H1 (cell line): ENCODE measurements at regions not wholly inside any gene's neighbourhood (a gene's known extent, or its start where the extent isn't known, plus 50 kb on each side); places are given as distances from the start of the nearest gene placed in this dataset.
"Not testable (repeated sequence)": the region's sequence is repeated elsewhere in the genome, so short reads cannot be mapped to it uniquely, and the experiment has no call there.

Source experiments
- CTCF ChIA-PET: fragments of 300-600 bp; sonication (Branson Sonifier 250); formaldehyde crosslinking; loops from one replicate; lab custom pipeline; 2021; ENCODE audit not compliant: partially characterized antibody; lab: Charles Lee
- POLR2A ChIA-PET: fragments of 300-600 bp; sonication (Branson Sonifier 250); formaldehyde crosslinking; loops from one replicate; lab custom pipeline; 2021; ENCODE audit warnings: inconsistent platforms; ENCODE audit not compliant: partially characterized antibody; lab: Charles Lee
- DNase-seq, 2 experiments: peaks; one replicate each; pipeline versions ENCODE4 v3.0.0 to v3.0.0-alpha.2; 2010 to 2022; ENCODE audit warnings: low spot score in 2 of 2, low read depth in 1 of 2, mixed read lengths in 1 of 2
- FAIRE-seq: peaks from 2 replicates; lab custom pipeline; 2011; peaks lifted over from hg19 to GRCh38; lab: Jason Lieb, UNC
- H2AFZ ChIP-seq: 2 replicates; pipeline ENCODE4 v1.8.1; 2012; ENCODE audit warnings: low read length, inconsistent platforms
- H2AK5ac ChIP-seq: 2 replicates; pipeline ENCODE4 v1.6.1; 2013; ENCODE audit warnings: low read depth, low read length
- H2BK120ac ChIP-seq: replicated peaks from 2 replicates; pipeline ENCODE3; 2013; ENCODE audit warnings: low read depth, low read length, inconsistent platforms
- H2BK12ac ChIP-seq: 2 replicates; pipeline ENCODE4 v1.6.1; 2013; ENCODE audit warnings: low read depth, low read length
- H2BK15ac ChIP-seq: 2 replicates; pipeline ENCODE4 v1.6.1; 2013; ENCODE audit warnings: low read length
- H2BK20ac ChIP-seq: 2 replicates; pipeline ENCODE4 v1.6.1; 2013; ENCODE audit warnings: low read length
- H2BK5ac ChIP-seq: 2 replicates; pipeline ENCODE4 v1.6.1; 2013; ENCODE audit warnings: low read depth, low read length
- H3K14ac ChIP-seq: 2 replicates; pipeline ENCODE4 v1.6.1; 2013; ENCODE audit warnings: inconsistent platforms; ENCODE audit not compliant: insufficient read length
- H3K18ac ChIP-seq: 2 replicates; pipeline ENCODE4 v1.6.1; 2013; ENCODE audit warnings: low read length; ENCODE audit errors: extremely low read depth
- H3K23ac ChIP-seq: 2 replicates; pipeline ENCODE4 v1.6.1; 2013; ENCODE audit warnings: inconsistent platforms; ENCODE audit not compliant: insufficient read length
- H3K23me2 ChIP-seq: 2 replicates; pipeline ENCODE4 v1.6.1; 2013; ENCODE audit warnings: low read depth, low read length
- H3K27ac ChIP-seq: 2 replicates; pipeline ENCODE4 v1.6.1; 2011; ENCODE audit warnings: low read depth, low read length, inconsistent platforms
- H3K27me3 ChIP-seq, 4 experiments: replicated peaks in 1 of 4; 1 replicate in 1 of 4; 2 replicates in 3 of 4; pipeline versions ENCODE4 v1.6.1 to v1.8.1; 2011 to 2013; ENCODE audit warnings: low read length in 3 of 4, mild to moderate bottlenecking in 3 of 4, inconsistent platforms in 2 of 4, mixed read lengths in 2 of 4, moderate library complexity in 1 of 4; ENCODE audit not compliant: control insufficient read depth in 3 of 4, insufficient read depth in 3 of 4; ENCODE audit errors: extremely low read depth in 1 of 4
- H3K36me3 ChIP-seq, 4 experiments: 2 replicates each; pipeline versions ENCODE4 v1.6.1 to v1.8.1; 2011 to 2013; ENCODE audit warnings: mild to moderate bottlenecking in 4 of 4, low read length in 3 of 4, moderate library complexity in 2 of 4, control low read depth in 1 of 4, inconsistent platforms in 1 of 4; ENCODE audit not compliant: insufficient read depth in 4 of 4, control insufficient read depth in 2 of 4
- H3K4ac ChIP-seq: replicated peaks from 2 replicates; pipeline ENCODE3; 2013; ENCODE audit warnings: low read length, low read depth, mixed read lengths, inconsistent platforms; ENCODE audit not compliant: insufficient read length
- H3K4me1 ChIP-seq, 4 experiments: replicated peaks in 1 of 4; 1 replicate in 1 of 4; 2 replicates in 3 of 4; pipeline versions ENCODE4 v1.6.1 to v1.8.1; 2011 to 2013; ENCODE audit warnings: low read length in 3 of 4, inconsistent platforms in 2 of 4, mixed read lengths in 1 of 4; ENCODE audit not compliant: insufficient read depth in 4 of 4, control insufficient read depth in 3 of 4
- H3K4me2 ChIP-seq, 2 experiments: 2 replicates each; pipeline versions ENCODE4 v1.6.1 to v1.8.1; 2011 to 2013; ENCODE audit warnings: low read depth in 2 of 2, low read length in 2 of 2, control low read depth in 1 of 2, inconsistent platforms in 1 of 2, mild to moderate bottlenecking in 1 of 2; ENCODE audit not compliant: insufficient read depth in 1 of 2
- H3K4me3 ChIP-seq, 4 experiments: fragments of 200-600, 300-600 bp in 1 of 4; sonication (generic), shearing (Covaris generic), sonication (Bioruptor Twin) in 1 of 4; 2 replicates each; pipeline versions ENCODE4 v1.5.1 to v1.8.1; 2011 to 2016; ENCODE audit warnings: low read length in 4 of 4, low read depth in 3 of 4, control low read depth in 2 of 4, inconsistent platforms in 2 of 4, mild to moderate bottlenecking in 2 of 4, mixed read lengths in 1 of 4, moderate library complexity in 1 of 4; ENCODE audit not compliant: insufficient read depth in 2 of 4; ENCODE audit errors: extremely low read depth in 1 of 4
- H3K56ac ChIP-seq: replicated peaks from 2 replicates; pipeline ENCODE3; 2013; ENCODE audit warnings: low read depth, mild to moderate bottlenecking, mixed read lengths, low read length, inconsistent platforms; ENCODE audit not compliant: insufficient read length
- H3K79me1 ChIP-seq: 2 replicates; pipeline ENCODE4 v1.6.1; 2013; ENCODE audit warnings: low read depth, low read length, control low read depth
- H3K79me2 ChIP-seq, 2 experiments: 2 replicates each; pipeline versions ENCODE4 v1.6.1 to v1.8.1; 2012 to 2013; ENCODE audit warnings: low read length in 2 of 2, mild to moderate bottlenecking in 2 of 2, inconsistent platforms in 1 of 2; ENCODE audit not compliant: insufficient read depth in 2 of 2, control insufficient read depth in 1 of 2
- H3K9ac ChIP-seq, 4 experiments: replicated peaks in 1 of 4; 1 replicate in 1 of 4; 2 replicates in 3 of 4; pipeline versions ENCODE4 v1.6.1 to v1.8.1; 2011 to 2013; ENCODE audit warnings: low read depth in 3 of 4, low read length in 3 of 4, control low read depth in 2 of 4, mild to moderate bottlenecking in 2 of 4, moderate library complexity in 2 of 4, inconsistent platforms in 1 of 4; ENCODE audit errors: extremely low read depth in 1 of 4
- H3K9me3 ChIP-seq, 2 experiments: 2 replicates each; pipeline versions ENCODE4 v1.6.1 to v1.8.1; 2012 to 2013; ENCODE audit warnings: mild to moderate bottlenecking in 2 of 2, moderate library complexity in 2 of 2, control low read depth in 1 of 2, inconsistent platforms in 1 of 2, low read depth in 1 of 2, low read length in 1 of 2, mixed read lengths in 1 of 2; ENCODE audit not compliant: insufficient read depth in 2 of 2
- H4K20me1 ChIP-seq, 2 experiments: replicated peaks in 1 of 2; 2 replicates each; pipeline versions ENCODE3 to v1.8.1; 2011 to 2013; ENCODE audit warnings: inconsistent platforms in 2 of 2, low read length in 2 of 2, mild to moderate bottlenecking in 1 of 2; ENCODE audit not compliant: insufficient read depth in 2 of 2, control insufficient read depth in 1 of 2
- H4K5ac ChIP-seq: 2 replicates; pipeline ENCODE4 v1.6.1; 2013; ENCODE audit warnings: low read length, low read depth, mixed read lengths, inconsistent platforms; ENCODE audit not compliant: insufficient read length
- H4K8ac ChIP-seq: 2 replicates; pipeline ENCODE4 v1.8.0; 2013; ENCODE audit warnings: mild to moderate bottlenecking, moderate library complexity, low read length, inconsistent platforms; ENCODE audit not compliant: insufficient read depth; ENCODE audit errors: extremely low read depth
- H4K91ac ChIP-seq: replicated peaks from 2 replicates; pipeline ENCODE3; 2013; ENCODE audit warnings: low read length, mixed read lengths, inconsistent platforms; ENCODE audit not compliant: insufficient read length
- WGBS, 2 experiments: shearing (Covaris generic) in 1 of 2; methylation state at CpG; one replicate each; pipeline versions ENCODE4 v1.1.6 to v1.1.7; 2013 to 2015; ENCODE audit warnings: low lambda C conversion rate in 2 of 2, mixed read lengths in 2 of 2, inconsistent platforms in 1 of 2, low coverage in 1 of 2, missing lambda C conversion rate in 1 of 2; ENCODE audit not compliant: insufficient replicate concordance in 2 of 2, insufficient coverage in 1 of 2, insufficient read length in 1 of 2; ENCODE audit errors: extremely low coverage in 1 of 2, missing lambda C conversion rate in 1 of 2; 5-methylcytosine and 5-hydroxymethylcytosine counted together

DNA sequence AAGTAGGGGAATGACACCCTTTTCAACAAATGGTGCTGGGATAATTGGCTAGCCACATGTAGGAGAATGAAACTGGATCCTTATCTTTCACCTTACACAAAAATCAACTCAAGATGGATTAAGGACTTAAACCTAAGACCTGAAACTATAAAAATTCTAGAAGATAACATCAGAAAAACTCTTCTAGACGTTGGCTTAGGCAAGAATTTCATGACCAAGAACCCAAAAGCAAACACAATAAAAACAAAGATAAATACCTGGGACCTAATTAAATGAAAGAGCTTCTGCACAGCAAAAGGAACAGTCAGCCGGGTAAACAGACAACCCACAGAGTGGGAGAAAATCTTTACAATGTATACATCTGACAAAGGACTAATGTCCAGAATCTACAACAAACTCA lies 345.5 kb downstream of the GPD2 start:
- WGBS, 2 experiments, result 90% methylated on average over 2 of the region's 2 CpGs; no CpG with 5 or more reads in 1 of the 2 experiments

More for the DNA sequence above, 345.5 kb downstream of the GPD2 start:
- H3K18ac ChIP-seq, H3K27me3 ChIP-seq, H2BK120ac ChIP-seq, H3K23me2 ChIP-seq, H2BK15ac ChIP-seq, H3K4me1 ChIP-seq, H2BK20ac ChIP-seq, H3K4me3 ChIP-seq, H3K9me3 ChIP-seq, H3K14ac ChIP-seq, H2BK5ac ChIP-seq, H3K56ac ChIP-seq, H4K8ac ChIP-seq, CTCF ChIA-PET, H3K23ac ChIP-seq, H2AFZ ChIP-seq, H2BK12ac ChIP-seq, H3K27ac ChIP-seq, H3K4me2 ChIP-seq, FAIRE-seq, H3K79me2 ChIP-seq, H3K79me1 ChIP-seq, H2AK5ac ChIP-seq, H3K4ac ChIP-seq, POLR2A ChIA-PET, DNase-seq, H4K20me1 ChIP-seq, H4K91ac ChIP-seq, H3K9ac ChIP-seq, H3K36me3 ChIP-seq, H4K5ac ChIP-seq: not testable (repeated sequence)
